ENCODE measurements at regions not wholly inside any gene's neighbourhood (a gene's known extent, or its start where the extent isn't known, plus 50 kb on each side); places are given as distances from the start of the nearest gene placed in this dataset.

DNA sequence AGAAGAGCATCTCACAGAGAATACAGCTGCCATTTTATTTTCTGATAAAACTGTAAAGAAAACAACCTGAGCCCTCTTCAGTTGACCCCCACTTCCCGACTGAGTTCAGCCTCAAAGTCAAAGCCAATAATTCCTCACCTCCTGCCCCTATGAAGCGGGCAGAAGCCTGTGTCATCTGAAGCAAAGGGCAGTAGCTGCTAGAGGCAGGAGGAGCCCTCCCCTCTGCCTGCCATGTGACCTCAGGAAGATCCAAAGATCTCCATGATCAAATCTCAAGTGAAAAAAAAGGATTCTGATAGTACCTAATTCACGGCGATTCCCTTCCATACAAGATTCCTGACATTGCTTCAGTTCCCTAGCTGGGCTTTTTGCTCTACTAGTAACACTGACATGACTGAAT lies 223.1 kb upstream of the CAND1 start:
- no peak for TF ChIP-seq ZNF274 (IDR thresholded peaks at IDR 0.05; ENCODE audit: low read depth, low read length)
- TF ChIP-seq YY1 (IDR thresholded peaks at IDR 0.05; ENCODE audit: insufficient read depth, insufficient read length) = no peak

Data from NT2/D1 (cell line).